Neuronal stem cell (in vitro differentiated cells): ENCODE measurements at regions not wholly inside any gene's neighbourhood (a gene's known extent, or its start where the extent isn't known, plus 50 kb on each side); places are given as distances from the start of the nearest gene placed in this dataset.
A peak's percentile ranks its signal among the peaks of the same experiment; 100 is the strongest.

ENCODE experiments used
- DNase-seq: peaks from one replicate; pipeline ENCODE4 v3.0.0-alpha.2; 2013; ENCODE audit warnings: low spot score
- H2AFZ ChIP-seq: one replicate; pipeline ENCODE4 v1.6.1; 2013; ENCODE audit warnings: mild to moderate bottlenecking, low read length, inconsistent platforms
- H2AK5ac ChIP-seq: 2 replicates; pipeline ENCODE4 v1.6.1; 2013; ENCODE audit warnings: low read depth, mild to moderate bottlenecking, inconsistent platforms, low read length, moderate library complexity, mixed read lengths
- H2BK120ac ChIP-seq: 2 replicates; pipeline ENCODE4 v1.6.1; 2013; ENCODE audit warnings: low read depth, mild to moderate bottlenecking, inconsistent platforms, low read length, moderate library complexity, mixed read lengths
- H2BK12ac ChIP-seq: one replicate; pipeline ENCODE4 v1.6.1; 2013; ENCODE audit warnings: low read length, inconsistent platforms
- H2BK15ac ChIP-seq: 2 replicates; pipeline ENCODE4 v1.6.1; 2013; ENCODE audit warnings: mild to moderate bottlenecking, low read length, inconsistent platforms, mixed read lengths
- H2BK5ac ChIP-seq: one replicate; pipeline ENCODE4 v1.6.1; 2013; ENCODE audit warnings: inconsistent platforms, mild to moderate bottlenecking, low read length, moderate library complexity
- H3K14ac ChIP-seq: one replicate; pipeline ENCODE4 v1.6.1; 2013; ENCODE audit warnings: low read length, inconsistent platforms
- H3K18ac ChIP-seq: 2 replicates; pipeline ENCODE4 v1.6.1; 2013; ENCODE audit warnings: low read length, inconsistent platforms
- H3K23ac ChIP-seq: 2 replicates; pipeline ENCODE4 v1.6.1; 2013; ENCODE audit warnings: low read depth, mild to moderate bottlenecking, mixed read lengths, low read length, inconsistent platforms; ENCODE audit not compliant: poor library complexity
- H3K27ac ChIP-seq: replicated peaks from 3 replicates; pipeline ENCODE4 v1.5.1; 2013; ENCODE audit warnings: low read length, inconsistent platforms
- H3K27me3 ChIP-seq, 3 experiments: 2 replicates each; pipeline ENCODE4 v1.6.1; 2013; ENCODE audit warnings: low read length in 3 of 3, mild to moderate bottlenecking in 2 of 3, inconsistent platforms in 1 of 3, low read depth in 1 of 3, mixed read lengths in 1 of 3, moderate library complexity in 1 of 3; ENCODE audit not compliant: control insufficient read depth in 3 of 3, insufficient read depth in 3 of 3
- H3K36me3 ChIP-seq, 2 donors: replicated peaks in 1 of 2; 2 replicates each; pipeline ENCODE4 v1.6.1; 2013; ENCODE audit warnings: low read length in 2 of 2; ENCODE audit not compliant: control insufficient read depth in 2 of 2, insufficient read depth in 2 of 2
- H3K4ac ChIP-seq: 2 replicates; pipeline ENCODE4 v1.6.1; 2013; ENCODE audit warnings: inconsistent platforms, mild to moderate bottlenecking, low read length, moderate library complexity
- H3K4me1 ChIP-seq, 2 donors: 1 replicate in 1 of 2; 2 replicates in 1 of 2; pipeline ENCODE4 v1.6.1; 2013; ENCODE audit warnings: low read length in 2 of 2, low read depth in 1 of 2; ENCODE audit not compliant: control insufficient read depth in 2 of 2, insufficient read depth in 1 of 2
- H3K4me2 ChIP-seq: one replicate; pipeline ENCODE4 v1.6.1; 2013; ENCODE audit warnings: mild to moderate bottlenecking, low read length, inconsistent platforms; ENCODE audit not compliant: insufficient read depth, poor library complexity, severe bottlenecking
- H3K4me3 ChIP-seq, 2 donors: 2 replicates each; pipeline ENCODE4 v1.5.1; 2013; ENCODE audit warnings: low read length in 2 of 2, mild to moderate bottlenecking in 2 of 2, inconsistent platforms in 1 of 2, moderate library complexity in 1 of 2
- H3K79me1 ChIP-seq: one replicate; pipeline ENCODE4 v1.6.1; 2013; ENCODE audit warnings: low read depth, mild to moderate bottlenecking, inconsistent platforms, low read length, moderate library complexity
- H3K9ac ChIP-seq: one replicate; pipeline ENCODE4 v1.6.1; 2013; ENCODE audit warnings: mild to moderate bottlenecking, low read depth, low read length, inconsistent platforms; ENCODE audit not compliant: poor library complexity
- H3K9me3 ChIP-seq, 2 donors: replicated peaks in 1 of 2; 2 replicates each; pipeline versions ENCODE3 to v1.6.1; 2013; ENCODE audit warnings: low read length in 2 of 2, mild to moderate bottlenecking in 2 of 2, inconsistent platforms in 1 of 2, low read depth in 1 of 2, mixed read lengths in 1 of 2, moderate library complexity in 1 of 2; ENCODE audit not compliant: control insufficient read depth in 2 of 2, insufficient read depth in 1 of 2
- H4K8ac ChIP-seq: one replicate; pipeline ENCODE4 v1.6.1; 2013; ENCODE audit warnings: low read depth, mild to moderate bottlenecking, inconsistent platforms, low read length, moderate library complexity
- H4K91ac ChIP-seq: one replicate; pipeline ENCODE4 v1.6.1; 2013; ENCODE audit warnings: low read length, low read depth, mild to moderate bottlenecking, inconsistent platforms; ENCODE audit not compliant: poor library complexity
- WGBS, 2 donors: extraction: QIAGEN DNeasy Blood & Tissue Kit; methylation state at CpG; one replicate each; pipeline ENCODE4 v1.1.7; 2013; ENCODE audit warnings: missing lambda C conversion rate in 2 of 2, mixed read lengths in 1 of 2; ENCODE audit not compliant: insufficient read length in 2 of 2, insufficient replicate concordance in 1 of 2; ENCODE audit errors: extremely low coverage in 2 of 2; 5-methylcytosine and 5-hydroxymethylcytosine counted together

DNA sequence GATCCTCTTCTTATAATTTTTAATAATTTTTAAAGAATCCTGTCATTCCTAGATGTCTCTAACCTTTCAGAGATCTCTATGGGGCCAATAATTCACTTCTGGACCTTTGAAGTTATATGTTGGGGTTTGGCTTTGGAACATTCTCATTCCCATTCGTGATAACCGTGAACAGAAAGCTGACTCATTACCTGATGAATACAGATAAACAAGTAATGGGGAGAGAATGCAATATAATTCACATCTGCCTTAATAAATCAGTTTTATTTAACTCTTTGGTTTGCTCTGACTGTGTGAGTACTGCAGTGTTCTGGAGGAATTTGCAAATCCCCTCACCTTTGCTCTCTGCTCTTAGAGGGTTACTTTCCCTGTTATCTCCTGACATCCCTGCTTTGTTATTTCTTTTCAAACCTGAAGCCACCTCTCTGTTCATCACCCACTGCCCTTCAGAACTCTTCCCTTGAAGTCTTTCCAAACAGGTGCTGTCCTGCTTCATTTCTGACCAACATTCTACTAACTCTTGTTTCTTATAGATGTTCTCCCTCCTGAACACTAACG is 79.6 kb upstream of the SLC38A2 start:
- no peak for DNase-seq
- H3K9ac ChIP-seq: no peak overlapping the region
- no peak overlapping the region for H2AFZ ChIP-seq
- H3K4me1 ChIP-seq: peaks cover 4 to 9% of the 10 kb centered on the region in 2 donors
- H2BK120ac ChIP-seq: no peak overlapping the region
- no peaks in the 10 kb centered on the region for H3K36me3 ChIP-seq
- H3K18ac ChIP-seq: no peak overlapping the region
- H3K4me2 ChIP-seq: no peak overlapping the region
- no peak overlapping the region for H3K23ac ChIP-seq
- no peaks in the 10 kb centered on the region for H3K27me3 ChIP-seq
- H3K4me3 ChIP-seq: no peak overlapping the region
- H4K8ac ChIP-seq: no peak overlapping the region
- peaks cover 0 to 1% of the 10 kb centered on the region in 2 donors for H3K9me3 ChIP-seq
- no peak overlapping the region for H2BK5ac ChIP-seq
- H2BK15ac ChIP-seq: no peak overlapping the region
- no peak overlapping the region for H3K4ac ChIP-seq
- H3K27ac ChIP-seq: no peak overlapping the region
- no peak overlapping the region for H2AK5ac ChIP-seq
- H3K14ac ChIP-seq: no peak overlapping the region
- no peak overlapping the region for H4K91ac ChIP-seq
- no peaks in the 10 kb centered on the region for H3K79me1 ChIP-seq
- H2BK12ac ChIP-seq: no peak overlapping the region
- no CpG with 5 or more reads among the region's 3 CpGs for WGBS, 2 donors

DNA sequence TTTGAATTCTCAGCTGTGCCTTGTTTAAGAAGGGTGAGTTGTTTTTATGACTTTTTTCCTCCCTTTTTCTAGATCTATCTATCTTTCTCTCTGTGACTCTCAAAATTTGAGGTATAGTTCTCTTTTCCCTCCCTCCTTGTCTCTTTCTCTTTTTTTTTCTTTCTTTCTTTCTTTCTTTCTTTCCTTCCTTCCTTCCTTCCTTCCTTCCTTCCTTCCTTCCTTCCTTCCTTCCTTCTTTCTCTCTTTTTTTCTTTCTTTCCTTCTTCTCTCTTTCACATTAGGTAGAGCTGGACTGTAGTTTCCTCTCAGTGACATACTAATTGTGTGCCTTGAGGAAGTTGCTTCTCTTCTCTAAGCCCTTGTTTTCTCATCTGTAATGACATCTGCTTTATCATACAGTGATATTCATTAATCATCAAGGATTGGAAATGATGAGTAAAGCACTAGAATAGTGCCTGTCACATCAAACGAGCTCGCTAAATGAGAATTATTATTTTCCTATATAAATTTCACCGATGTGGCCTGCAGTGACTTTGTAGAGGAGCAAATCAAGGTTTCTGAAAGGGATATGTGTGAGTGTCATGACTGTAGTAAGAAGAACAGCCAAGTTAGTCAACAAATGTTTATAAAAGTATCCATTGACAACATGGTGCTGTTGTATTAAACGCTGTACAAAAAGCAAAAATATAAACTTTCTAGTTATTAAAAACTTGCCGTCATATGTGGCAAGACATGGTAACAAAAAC is 78.9 kb upstream of the SLC38A2 start:
- Histone ChIP-seq H3K14ac (no peak overlapping the region), H2AK5ac (no peak overlapping the region), H4K8ac (no peak overlapping the region), H2BK120ac (no peak overlapping the region), H2BK5ac (no peak overlapping the region), H3K23ac (no peak overlapping the region), H2BK15ac (no peak overlapping the region), H3K27ac (no peak overlapping the region), H3K79me1 (no peaks in the 10 kb centered on the region), H3K4ac (no peak overlapping the region), H3K4me3 (no peak overlapping the region), H3K4me1 (peaks cover 4 to 9% of the 10 kb centered on the region in 2 donors), H3K27me3 (no peaks in the 10 kb centered on the region), H4K91ac (no peak overlapping the region), H2AFZ (no peak overlapping the region), H3K18ac (no peak overlapping the region), H2BK12ac (no peak overlapping the region), H3K9ac (no peak overlapping the region), H3K36me3 (no peaks in the 10 kb centered on the region), H3K9me3 (peaks cover 0 to 1% of the 10 kb centered on the region in 2 donors), H3K4me2 (no peak overlapping the region)
- DNase-seq: no peak
- no CpG with 5 or more reads among the region's 5 CpGs for WGBS, 2 donors

- Histone ChIP-seq H2BK120ac (no peak overlapping the region), H4K8ac (no peak overlapping the region), H2BK5ac (no peak overlapping the region), H3K27me3 (no peaks in the 10 kb centered on the region), H2BK15ac (no peak overlapping the region), H3K9me3 (no peaks in the 10 kb centered on the region), H3K4me2 (no peak overlapping the region), H3K14ac (no peak overlapping the region), H3K23ac (no peak overlapping the region), H2BK12ac (no peak overlapping the region), H3K36me3 (no peaks in the 10 kb centered on the region), H3K9ac (no peak overlapping the region), H3K79me1 (no peaks in the 10 kb centered on the region), H3K4me1 (peaks cover 4 to 5% of the 10 kb centered on the region in 2 donors), H3K27ac (no peak overlapping the region), H2AFZ (no peak overlapping the region), H2AK5ac (no peak overlapping the region), H4K91ac (no peak overlapping the region), H3K18ac (peak overlapping the region; percentile 9), H3K4ac (no peak overlapping the region), H3K4me3 (no peak overlapping the region)
- DNase-seq: no peak
- no CpG with 5 or more reads among the region's 1 CpG for WGBS, 2 donors
These were observed 77.7 kb upstream of the SLC38A2 start for GRCh38 chr12:46450279-46450748.

DNA sequence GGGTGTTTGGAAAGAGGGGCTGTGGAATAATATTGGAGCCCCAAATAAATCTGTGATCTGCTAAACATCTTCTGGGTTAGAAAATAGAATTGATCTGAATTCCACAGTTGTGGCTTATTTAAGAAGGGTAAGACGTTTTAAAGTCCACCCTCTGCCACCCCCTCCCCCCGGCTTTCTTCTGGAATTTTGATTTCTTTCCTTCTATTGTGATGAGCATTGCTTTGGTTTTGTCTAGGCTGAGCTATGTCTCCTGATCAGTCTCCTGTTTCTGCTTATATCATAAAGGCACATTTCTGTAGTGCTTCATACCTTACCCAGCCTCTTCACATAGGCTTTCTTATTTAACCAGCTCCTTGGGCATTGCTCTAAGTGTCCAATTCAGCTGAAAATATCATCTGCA is 77.3 kb upstream of the SLC38A2 start:
- Histone ChIP-seq H3K27me3 (no peaks in the 10 kb centered on the region), H2BK12ac (no peak overlapping the region), H2BK15ac (no peak overlapping the region), H4K91ac (no peak overlapping the region), H2BK120ac (no peak overlapping the region), H3K27ac (no peak overlapping the region), H3K4ac (no peak overlapping the region), H3K36me3 (no peaks in the 10 kb centered on the region), H3K79me1 (no peaks in the 10 kb centered on the region), H2AFZ (no peak overlapping the region), H3K18ac (no peak overlapping the region), H3K4me1 (peaks cover 4 to 5% of the 10 kb centered on the region in 2 donors), H2BK5ac (no peak overlapping the region), H3K4me3 (no peak overlapping the region), H3K4me2 (no peak overlapping the region), H3K9ac (no peak overlapping the region), H3K9me3 (no peaks in the 10 kb centered on the region), H3K14ac (no peak overlapping the region), H2AK5ac (no peak overlapping the region), H4K8ac (no peak overlapping the region), H3K23ac (no peak overlapping the region)
- WGBS, 2 donors: no CpG with 5 or more reads among the region's 2 CpGs
- DNase-seq: no peak
